Astrocyte of the spinal cord (primary cell): ENCODE measurements at regions not wholly inside any gene's neighbourhood (a gene's known extent, or its start where the extent isn't known, plus 50 kb on each side); places are given as distances from the start of the nearest gene placed in this dataset.

Experiments
- DNase-seq: peaks from one replicate; pipeline ENCODE4 v3.0.0; 2011; ENCODE audit warnings: low read depth, low spot score
- H3K4me3 ChIP-seq: 2 replicates; pipeline ENCODE4 v1.5.1; 2011; ENCODE audit warnings: low read depth, mild to moderate bottlenecking, low read length, moderate library complexity
- in situ Hi-C: cut with HindIII; loops from 2 replicates; pipeline ENCODE4 v1.10.0; 2017; ENCODE audit warnings: low sequenced_read_pairs
- TF ChIP-seq, protein P1 (sequence below): IDR thresholded peaks from 2 replicates; pipeline ENCODE4 v1.5.1; 2012; ENCODE audit warnings: low read depth, mild to moderate bottlenecking, low read length, inconsistent platforms

DNA sequence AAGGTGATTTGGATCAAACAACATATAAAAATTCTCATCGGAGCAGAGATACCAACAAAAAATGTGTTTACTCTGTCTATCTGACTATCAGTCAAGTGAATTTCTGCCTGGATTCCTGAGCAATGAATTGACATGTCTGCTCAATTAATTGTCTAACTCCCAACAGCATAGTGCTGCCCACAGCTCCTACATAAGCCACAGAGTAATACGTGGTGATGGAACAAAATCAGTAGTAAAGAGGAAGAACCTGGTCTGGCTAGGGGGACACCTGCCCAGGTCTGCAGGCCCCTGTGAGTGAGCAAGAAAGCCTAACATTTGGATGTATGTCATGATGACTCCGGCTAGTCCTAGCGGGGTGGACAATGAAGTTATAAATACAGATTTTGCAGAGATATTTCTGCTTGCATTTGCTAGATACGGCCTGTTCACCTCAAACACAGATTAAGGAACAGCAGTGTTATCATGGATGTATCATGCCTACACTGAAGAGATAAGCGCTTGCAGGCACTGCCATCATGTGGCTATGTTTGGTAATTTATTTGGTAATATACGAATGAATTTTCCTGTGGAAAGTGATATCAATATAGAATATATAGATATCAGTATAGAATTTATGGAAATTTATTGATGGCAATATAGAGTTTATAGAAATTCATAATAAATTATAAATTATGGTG is 69.6 kb upstream of the LRRC8B start:
- peak; percentile 55 for DNase-seq
- H3K4me3 ChIP-seq, result no peak overlapping the region
- in situ Hi-C loops, result no loop called here
- TF ChIP-seq, protein P1, sequence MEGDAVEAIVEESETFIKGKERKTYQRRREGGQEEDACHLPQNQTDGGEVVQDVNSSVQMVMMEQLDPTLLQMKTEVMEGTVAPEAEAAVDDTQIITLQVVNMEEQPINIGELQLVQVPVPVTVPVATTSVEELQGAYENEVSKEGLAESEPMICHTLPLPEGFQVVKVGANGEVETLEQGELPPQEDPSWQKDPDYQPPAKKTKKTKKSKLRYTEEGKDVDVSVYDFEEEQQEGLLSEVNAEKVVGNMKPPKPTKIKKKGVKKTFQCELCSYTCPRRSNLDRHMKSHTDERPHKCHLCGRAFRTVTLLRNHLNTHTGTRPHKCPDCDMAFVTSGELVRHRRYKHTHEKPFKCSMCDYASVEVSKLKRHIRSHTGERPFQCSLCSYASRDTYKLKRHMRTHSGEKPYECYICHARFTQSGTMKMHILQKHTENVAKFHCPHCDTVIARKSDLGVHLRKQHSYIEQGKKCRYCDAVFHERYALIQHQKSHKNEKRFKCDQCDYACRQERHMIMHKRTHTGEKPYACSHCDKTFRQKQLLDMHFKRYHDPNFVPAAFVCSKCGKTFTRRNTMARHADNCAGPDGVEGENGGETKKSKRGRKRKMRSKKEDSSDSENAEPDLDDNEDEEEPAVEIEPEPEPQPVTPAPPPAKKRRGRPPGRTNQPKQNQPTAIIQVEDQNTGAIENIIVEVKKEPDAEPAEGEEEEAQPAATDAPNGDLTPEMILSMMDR, result peak; percentile 54

DNA sequence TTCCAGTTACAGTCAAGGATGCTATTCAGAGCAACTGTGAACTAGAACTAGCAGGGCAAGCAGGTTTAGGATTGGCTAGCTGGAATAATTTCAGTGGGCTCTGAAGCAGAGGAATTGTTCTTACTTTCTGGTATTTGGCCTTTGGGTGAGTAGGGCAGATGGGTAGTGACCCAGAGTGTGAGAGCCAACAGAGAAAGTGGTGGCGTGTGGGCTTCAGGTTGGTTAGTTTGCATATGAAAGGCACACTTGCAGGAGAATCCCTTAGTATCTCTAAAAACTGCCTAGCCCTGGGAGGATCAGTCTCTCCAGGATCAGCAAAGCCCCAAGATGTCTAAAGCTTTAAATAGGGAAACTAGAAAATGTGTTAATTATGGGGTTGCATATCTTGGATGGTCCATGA is 67.6 kb upstream of the LRRC8B start:
- DNase-seq, result no peak
- in situ Hi-C loops, result no loop called here
- TF ChIP-seq, protein P1, result no peak
- H3K4me3 ChIP-seq, result no peak overlapping the region

DNA sequence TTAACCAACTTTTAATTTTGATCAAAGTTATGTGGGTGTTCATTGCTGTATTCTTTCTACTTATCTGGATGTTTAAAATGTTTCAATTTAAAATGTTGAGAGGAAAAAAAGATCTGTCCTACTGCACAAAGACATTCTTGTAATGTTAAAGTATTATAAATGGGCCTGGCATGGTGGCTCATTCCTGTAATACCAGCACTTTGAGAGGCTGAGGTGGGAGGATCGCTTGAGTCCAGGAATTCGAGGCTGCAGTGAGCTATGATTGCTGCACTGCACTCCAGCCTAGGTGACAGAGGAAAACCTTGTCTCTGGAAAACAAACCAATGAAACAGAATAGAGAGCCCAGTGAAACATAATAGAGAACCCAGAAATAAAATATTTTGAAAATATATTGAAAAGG is 65.5 kb upstream of the LRRC8B start:
- H3K4me3 ChIP-seq, result no peak overlapping the region
- in situ Hi-C loops, result no loop called here
- TF ChIP-seq, protein P1, result no peak
- no peak for DNase-seq

DNA sequence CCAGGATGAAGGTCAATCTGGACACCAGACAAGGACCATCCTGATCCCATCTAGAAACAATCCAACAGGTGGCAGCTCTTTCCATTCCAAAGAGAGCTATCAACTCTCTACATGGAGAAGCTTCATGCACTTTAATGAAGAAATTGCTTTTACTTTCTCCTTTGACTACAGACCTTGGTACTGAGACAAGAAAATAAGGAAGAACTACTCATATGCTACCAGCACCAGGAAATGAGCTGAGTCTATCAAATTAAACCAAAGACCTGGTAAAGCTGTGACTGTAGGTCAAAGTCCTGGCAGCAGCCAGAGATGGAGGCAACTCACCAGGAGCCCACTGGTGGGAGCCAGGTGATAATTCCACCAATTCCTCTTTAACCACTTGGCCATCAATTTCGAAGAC is 64.3 kb upstream of the LRRC8B start:
- H3K4me3 ChIP-seq, result no peak overlapping the region
- no peak for DNase-seq
- in situ Hi-C loops, result no loop called here
- TF ChIP-seq, protein P1, result no peak

DNA sequence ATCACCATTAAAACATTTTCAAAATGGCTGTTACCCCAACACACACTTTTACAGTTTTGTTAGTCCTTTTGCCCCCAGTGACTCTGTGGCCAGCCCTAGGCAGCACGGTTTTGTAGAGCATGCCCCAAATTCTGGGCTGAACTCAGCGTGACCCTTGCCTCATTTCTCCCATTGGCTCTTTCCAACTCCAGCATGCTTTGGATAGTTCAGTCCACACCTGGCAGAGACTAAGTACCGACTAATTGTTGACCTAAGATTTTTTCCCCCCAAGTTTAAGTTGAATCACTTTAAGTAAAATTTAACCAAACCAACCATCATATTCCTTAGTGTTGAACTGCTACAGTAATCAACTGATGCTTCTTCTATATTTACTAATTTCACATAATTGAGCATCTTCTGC is 62.4 kb upstream of the LRRC8B start:
- in situ Hi-C loops, result no loop called here
- TF ChIP-seq, protein P1, result no peak
- H3K4me3 ChIP-seq, result no peak overlapping the region
- DNase-seq, result no peak

DNA sequence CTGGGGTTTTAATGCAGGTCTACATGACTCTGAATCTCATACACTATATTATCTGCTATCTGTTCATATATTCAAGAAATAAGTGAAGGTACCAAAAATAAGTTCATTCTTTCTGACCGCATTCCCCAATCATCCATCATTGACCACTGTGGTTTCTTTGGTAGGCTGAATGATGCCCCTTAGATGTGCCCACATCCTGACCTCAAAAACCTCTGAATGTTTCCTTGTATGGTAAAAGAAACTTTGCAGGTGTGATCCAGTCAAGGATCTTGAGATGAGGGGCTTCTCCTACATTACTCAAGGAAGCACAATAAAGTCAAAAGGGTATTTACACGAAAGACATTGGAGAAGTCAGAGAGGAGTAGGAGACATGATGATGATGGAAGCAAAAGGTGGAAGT is 60.6 kb upstream of the LRRC8B start:
- no peak for DNase-seq
- in situ Hi-C loops, result no loop called here
- no peak overlapping the region for H3K4me3 ChIP-seq
- TF ChIP-seq, protein P1, result no peak
